ENCODE measurements at regions not wholly inside any gene's neighbourhood (a gene's known extent, or its start where the extent isn't known, plus 50 kb on each side); places are given as distances from the start of the nearest gene placed in this dataset.
A peak's percentile ranks its signal among the peaks of the same experiment; 100 is the strongest.

GRCh38 chr2:60025496-60025895, 528.0 kb downstream of the BCL11A start:
- no peaks in the 10 kb centered on the region for H3K4me1 ChIP-seq (ENCODE audit: control insufficient read depth, low read depth, low read length)
- H2AK5ac ChIP-seq (ENCODE audit: low read length), result no peak overlapping the region
- H3K4me2 ChIP-seq (ENCODE audit: low read length), result no peak overlapping the region
- no peak overlapping the region for H3K23ac ChIP-seq (ENCODE audit: low read length)
- H2BK120ac ChIP-seq (ENCODE audit: low read depth, low read length), result no peak overlapping the region
- no peak overlapping the region for H3K9ac ChIP-seq (ENCODE audit: low read length)
- H3K79me2 ChIP-seq (ENCODE audit: control insufficient read depth, insufficient read depth, low read length), result no peaks in the 10 kb centered on the region
- H3K79me1 ChIP-seq (ENCODE audit: low read length), result no peaks in the 10 kb centered on the region
- no peak for DNase-seq
- no peak overlapping the region for H2BK15ac ChIP-seq (replicated peaks; ENCODE audit: low read depth)
- no peaks in the 10 kb centered on the region for H3K27me3 ChIP-seq (ENCODE audit: insufficient read depth, low read length, poor library complexity)
- no peak overlapping the region for H3K56ac ChIP-seq (ENCODE audit: low read length)
- H4K8ac ChIP-seq (ENCODE audit: low read depth, low read length), result no peak overlapping the region
- H3K36me3 ChIP-seq (ENCODE audit: control insufficient read depth, insufficient read depth, low read length), result no peaks in the 10 kb centered on the region
- H3K4ac ChIP-seq (ENCODE audit: low read depth, low read length), result no peak overlapping the region
- no peak overlapping the region for H3K18ac ChIP-seq (ENCODE audit: low read length)
- no peak overlapping the region for H3K4me3 ChIP-seq (ENCODE audit: low read length)
- H2BK5ac ChIP-seq (ENCODE audit: low read length), result no peak overlapping the region
- no peak overlapping the region for H3K27ac ChIP-seq (ENCODE audit: low read depth, low read length)
- no peak overlapping the region for H4K5ac ChIP-seq (ENCODE audit: low read length)
- no CpG with 5 or more reads among the region's 2 CpGs for WGBS (ENCODE audit: extremely low coverage, insufficient coverage, low lambda C conversion rate)

DNA sequence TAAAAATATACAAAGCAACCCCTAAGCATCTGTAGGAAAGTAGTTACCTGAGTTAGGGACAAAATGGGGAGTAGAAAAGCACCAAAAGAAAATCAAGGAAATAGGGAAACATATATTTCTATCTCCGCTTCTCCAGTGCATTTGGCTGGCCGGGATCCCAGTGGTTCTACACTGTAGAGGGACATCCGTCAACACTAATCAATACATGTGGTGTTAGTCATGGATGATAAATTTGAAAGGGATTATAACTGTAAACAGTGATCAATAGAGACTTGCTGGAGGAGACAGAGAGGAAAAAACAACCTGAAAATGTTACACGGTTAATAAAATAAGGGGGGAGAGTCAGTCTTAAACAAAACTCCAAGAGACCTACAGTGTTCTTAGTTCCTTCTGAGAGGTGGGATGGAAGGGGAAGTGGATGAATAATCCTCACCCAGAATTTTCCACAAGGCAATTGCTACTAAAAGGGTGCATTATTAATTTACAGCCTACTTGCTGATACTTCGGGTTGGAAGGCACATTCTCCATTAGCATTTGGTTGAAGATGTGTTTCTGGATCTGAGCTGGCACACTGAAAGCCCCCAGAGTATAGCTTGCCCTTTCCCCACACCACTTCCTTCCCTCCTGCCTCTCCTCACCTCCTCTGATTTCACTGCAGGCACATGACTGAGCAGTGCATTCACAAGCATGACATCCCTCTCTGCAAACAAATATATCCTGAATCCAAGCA, 530.0 kb downstream of the BCL11A start:
- Histone ChIP-seq H3K56ac (ENCODE audit: low read length) (no peak overlapping the region), H4K5ac (ENCODE audit: low read length) (no peak overlapping the region), H3K79me2 (ENCODE audit: control insufficient read depth, insufficient read depth, low read length) (no peaks in the 10 kb centered on the region), H3K4me1 (ENCODE audit: control insufficient read depth, low read depth, low read length) (no peaks in the 10 kb centered on the region), H3K4me2 (ENCODE audit: low read length) (no peak overlapping the region), H2BK5ac (ENCODE audit: low read length) (no peak overlapping the region), H3K18ac (ENCODE audit: low read length) (no peak overlapping the region), H3K27me3 (ENCODE audit: insufficient read depth, low read length, poor library complexity) (no peaks in the 10 kb centered on the region), H2AK5ac (ENCODE audit: low read length) (no peak overlapping the region), H3K79me1 (ENCODE audit: low read length) (no peaks in the 10 kb centered on the region), H2BK15ac (replicated peaks; ENCODE audit: low read depth) (no peak overlapping the region), H3K4ac (ENCODE audit: low read depth, low read length) (no peak overlapping the region), H3K23ac (ENCODE audit: low read length) (no peak overlapping the region), H3K4me3 (ENCODE audit: low read length) (no peak overlapping the region), H3K27ac (ENCODE audit: low read depth, low read length) (no peak overlapping the region), H3K36me3 (ENCODE audit: control insufficient read depth, insufficient read depth, low read length) (no peaks in the 10 kb centered on the region), H2BK120ac (ENCODE audit: low read depth, low read length) (no peak overlapping the region), H4K8ac (ENCODE audit: low read depth, low read length) (no peak overlapping the region), H3K9ac (ENCODE audit: low read length) (no peak overlapping the region)
- DNase-seq, result no peak
- no CpG with 5 or more reads among the region's 5 CpGs for WGBS (ENCODE audit: extremely low coverage, insufficient coverage, low lambda C conversion rate)

- no CpG with 5 or more reads among the region's 2 CpGs for WGBS (ENCODE audit: extremely low coverage, insufficient coverage, low lambda C conversion rate)
- Histone ChIP-seq H2BK15ac (replicated peaks; ENCODE audit: low read depth) (no peak overlapping the region), H3K36me3 (ENCODE audit: control insufficient read depth, insufficient read depth, low read length) (no peaks in the 10 kb centered on the region), H3K56ac (ENCODE audit: low read length) (no peak overlapping the region), H3K27ac (ENCODE audit: low read depth, low read length) (no peak overlapping the region), H3K27me3 (ENCODE audit: insufficient read depth, low read length, poor library complexity) (no peaks in the 10 kb centered on the region), H2AK5ac (ENCODE audit: low read length) (no peak overlapping the region), H2BK5ac (ENCODE audit: low read length) (no peak overlapping the region), H3K4me2 (ENCODE audit: low read length) (no peak overlapping the region), H3K4me3 (ENCODE audit: low read length) (no peak overlapping the region), H2BK120ac (ENCODE audit: low read depth, low read length) (no peak overlapping the region), H3K9ac (ENCODE audit: low read length) (no peak overlapping the region), H3K79me1 (ENCODE audit: low read length) (no peaks in the 10 kb centered on the region), H4K5ac (ENCODE audit: low read length) (no peak overlapping the region), H3K23ac (ENCODE audit: low read length) (no peak overlapping the region), H3K18ac (ENCODE audit: low read length) (no peak overlapping the region), H3K4ac (ENCODE audit: low read depth, low read length) (no peak overlapping the region), H3K79me2 (ENCODE audit: control insufficient read depth, insufficient read depth, low read length) (no peaks in the 10 kb centered on the region), H3K4me1 (ENCODE audit: control insufficient read depth, low read depth, low read length) (no peaks in the 10 kb centered on the region), H4K8ac (ENCODE audit: low read depth, low read length) (no peak overlapping the region)
- peak; percentile 25 for DNase-seq
Measured at GRCh38 chr2:60007671-60008070, 545.8 kb downstream of the BCL11A start.

DNA sequence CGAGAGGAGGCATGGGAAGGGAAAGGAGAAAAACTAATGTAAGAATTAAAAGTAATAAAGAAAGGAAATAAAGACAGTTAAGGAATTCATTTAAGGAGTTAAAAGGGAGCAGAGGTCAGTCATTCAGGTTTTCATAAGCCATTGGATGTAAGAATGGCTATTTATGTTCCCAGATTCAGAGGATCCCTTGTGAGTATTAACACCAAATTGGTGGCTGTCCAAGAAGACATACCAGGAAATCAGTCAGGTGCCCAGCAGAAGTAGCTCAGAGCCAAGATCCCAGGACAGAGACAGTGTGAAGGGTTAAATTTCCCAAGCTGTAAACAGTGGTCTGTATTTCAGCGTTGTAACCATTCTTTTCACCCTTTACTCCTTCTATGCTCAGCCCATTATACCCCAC, 550.4 kb downstream of the BCL11A start:
- Histone ChIP-seq H3K79me1 (ENCODE audit: low read length) (no peaks in the 10 kb centered on the region), H3K4me2 (ENCODE audit: low read length) (no peak overlapping the region), H4K8ac (ENCODE audit: low read depth, low read length) (no peak overlapping the region), H3K18ac (ENCODE audit: low read length) (no peak overlapping the region), H3K9ac (ENCODE audit: low read length) (no peak overlapping the region), H3K27me3 (ENCODE audit: insufficient read depth, low read length, poor library complexity) (no peaks in the 10 kb centered on the region), H4K5ac (ENCODE audit: low read length) (no peak overlapping the region), H3K36me3 (ENCODE audit: control insufficient read depth, insufficient read depth, low read length) (no peaks in the 10 kb centered on the region), H2BK120ac (ENCODE audit: low read depth, low read length) (no peak overlapping the region), H3K79me2 (ENCODE audit: control insufficient read depth, insufficient read depth, low read length) (no peaks in the 10 kb centered on the region), H3K27ac (ENCODE audit: low read depth, low read length) (no peak overlapping the region), H3K4me1 (ENCODE audit: control insufficient read depth, low read depth, low read length) (peaks cover 1% of the 10 kb centered on the region), H2AK5ac (ENCODE audit: low read length) (no peak overlapping the region), H2BK5ac (ENCODE audit: low read length) (no peak overlapping the region), H3K4ac (ENCODE audit: low read depth, low read length) (no peak overlapping the region), H3K23ac (ENCODE audit: low read length) (no peak overlapping the region), H2BK15ac (replicated peaks; ENCODE audit: low read depth) (no peak overlapping the region), H3K4me3 (ENCODE audit: low read length) (no peak overlapping the region), H3K56ac (ENCODE audit: low read length) (no peak overlapping the region)
- no peak for DNase-seq
- 100% methylated on average over 1 of the region's 2 CpGs for WGBS (ENCODE audit: extremely low coverage, insufficient coverage, low lambda C conversion rate)

DNA sequence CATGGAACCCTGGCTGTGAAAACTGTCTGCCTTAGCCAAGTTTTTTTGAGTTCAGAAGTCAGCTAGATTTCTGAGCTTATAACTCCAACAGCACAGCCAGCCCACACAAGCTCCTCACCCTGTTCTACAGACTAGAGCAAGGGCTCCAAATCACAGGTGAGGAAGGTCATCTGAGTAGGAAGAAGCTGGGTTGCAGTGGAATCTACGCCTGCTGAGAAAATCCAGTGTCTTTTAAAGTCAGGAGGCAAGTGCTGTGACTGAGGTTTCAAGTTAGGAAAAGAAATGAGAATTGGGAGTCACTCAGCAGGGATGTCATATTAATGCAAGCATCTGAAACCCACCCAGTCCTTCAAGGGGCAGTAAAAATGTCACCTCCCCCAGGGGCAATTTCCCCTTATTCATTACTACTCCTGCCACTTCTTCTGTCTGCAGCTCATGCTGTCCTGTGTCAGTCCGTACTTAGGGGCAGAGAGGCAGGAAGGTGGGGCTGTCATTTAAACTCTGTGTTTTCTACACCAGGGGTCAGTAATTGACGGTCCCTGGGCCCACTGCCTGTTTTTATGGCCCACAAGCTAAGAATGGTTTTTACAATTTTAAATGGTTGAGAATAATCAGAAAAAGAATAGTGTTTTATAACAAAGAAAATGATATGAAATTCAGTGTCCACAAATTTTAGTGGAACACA, 551.1 kb downstream of the BCL11A start:
- H4K8ac ChIP-seq (ENCODE audit: low read depth, low read length), result no peak overlapping the region
- no peak overlapping the region for H4K5ac ChIP-seq (ENCODE audit: low read length)
- H2BK120ac ChIP-seq (ENCODE audit: low read depth, low read length), result no peak overlapping the region
- H3K4ac ChIP-seq (ENCODE audit: low read depth, low read length), result no peak overlapping the region
- no peak overlapping the region for H3K4me3 ChIP-seq (ENCODE audit: low read length)
- H3K4me2 ChIP-seq (ENCODE audit: low read length), result no peak overlapping the region
- H3K4me1 ChIP-seq (ENCODE audit: control insufficient read depth, low read depth, low read length), result peaks cover 1% of the 10 kb centered on the region
- H2BK5ac ChIP-seq (ENCODE audit: low read length), result no peak overlapping the region
- H3K27me3 ChIP-seq (ENCODE audit: insufficient read depth, low read length, poor library complexity), result no peaks in the 10 kb centered on the region
- H3K79me1 ChIP-seq (ENCODE audit: low read length), result no peaks in the 10 kb centered on the region
- no peaks in the 10 kb centered on the region for H3K79me2 ChIP-seq (ENCODE audit: control insufficient read depth, insufficient read depth, low read length)
- peak overlapping the region; percentile 22 for H3K18ac ChIP-seq (ENCODE audit: low read length)
- H3K23ac ChIP-seq (ENCODE audit: low read length), result no peak overlapping the region
- H3K36me3 ChIP-seq (ENCODE audit: control insufficient read depth, insufficient read depth, low read length), result no peaks in the 10 kb centered on the region
- DNase-seq, result peak; percentile 25
- no peak overlapping the region for H3K56ac ChIP-seq (ENCODE audit: low read length)
- H2BK15ac ChIP-seq (replicated peaks; ENCODE audit: low read depth), result no peak overlapping the region
- no peak overlapping the region for H2AK5ac ChIP-seq (ENCODE audit: low read length)
- H3K9ac ChIP-seq (ENCODE audit: low read length), result no peak overlapping the region
- no CpG with 5 or more reads among the region's 3 CpGs for WGBS (ENCODE audit: extremely low coverage, insufficient coverage, low lambda C conversion rate)
- no peak overlapping the region for H3K27ac ChIP-seq (ENCODE audit: low read depth, low read length)

GRCh38 chr2:60000686-60001085, 552.8 kb downstream of the BCL11A start:
- no peak overlapping the region for H3K4me3 ChIP-seq (ENCODE audit: low read length)

More at GRCh38 chr2:60000686-60001085, 552.8 kb downstream of the BCL11A start:
- Histone ChIP-seq H2AK5ac (ENCODE audit: low read length) (no peak overlapping the region), H2BK5ac (ENCODE audit: low read length) (no peak overlapping the region), H3K27ac (ENCODE audit: low read depth, low read length) (no peak overlapping the region), H2BK15ac (replicated peaks; ENCODE audit: low read depth) (no peak overlapping the region), H3K18ac (ENCODE audit: low read length) (no peak overlapping the region), H3K56ac (ENCODE audit: low read length) (no peak overlapping the region), H3K4me1 (ENCODE audit: control insufficient read depth, low read depth, low read length) (peaks cover 1% of the 10 kb centered on the region), H3K36me3 (ENCODE audit: control insufficient read depth, insufficient read depth, low read length) (no peaks in the 10 kb centered on the region), H3K27me3 (ENCODE audit: insufficient read depth, low read length, poor library complexity) (no peaks in the 10 kb centered on the region), H4K5ac (ENCODE audit: low read length) (no peak overlapping the region), H3K4ac (ENCODE audit: low read depth, low read length) (no peak overlapping the region), H2BK120ac (ENCODE audit: low read depth, low read length) (no peak overlapping the region), H3K4me2 (ENCODE audit: low read length) (no peak overlapping the region), H3K23ac (ENCODE audit: low read length) (no peak overlapping the region), H4K8ac (ENCODE audit: low read depth, low read length) (no peak overlapping the region), H3K79me1 (ENCODE audit: low read length) (no peaks in the 10 kb centered on the region), H3K9ac (ENCODE audit: low read length) (no peak overlapping the region), H3K79me2 (ENCODE audit: control insufficient read depth, insufficient read depth, low read length) (no peaks in the 10 kb centered on the region)
- no peak for DNase-seq

All from mesendoderm (in vitro differentiated cells).